Mesenchymal stem cell (in vitro differentiated cells and primary cell): ENCODE measurements at regions not wholly inside any gene's neighbourhood (a gene's known extent, or its start where the extent isn't known, plus 50 kb on each side); places are given as distances from the start of the nearest gene placed in this dataset.
A peak's percentile ranks its signal among the peaks of the same experiment; 100 is the strongest.

Source experiments
- DNase-seq: peaks from one replicate; pipeline ENCODE4 v3.0.0-alpha.2; 2013
- H2AFZ ChIP-seq: one replicate; pipeline ENCODE4 v1.6.1; 2013; ENCODE audit warnings: low read depth, mild to moderate bottlenecking, control low read depth, inconsistent platforms, low read length, moderate library complexity
- H2AK5ac ChIP-seq: 2 replicates; pipeline ENCODE4 v1.6.1; 2013; ENCODE audit warnings: low read length, moderate library complexity, mild to moderate bottlenecking, inconsistent platforms; ENCODE audit not compliant: severe bottlenecking
- H2BK120ac ChIP-seq: one replicate; pipeline ENCODE4 v1.6.1; 2013; ENCODE audit warnings: low read depth, mild to moderate bottlenecking, inconsistent platforms, low read length, moderate library complexity
- H2BK12ac ChIP-seq, 2 experiments: one replicate each; pipeline ENCODE4 v1.6.1; 2013; ENCODE audit warnings: inconsistent platforms in 2 of 2, low read length in 2 of 2, mild to moderate bottlenecking in 2 of 2, moderate library complexity in 2 of 2, control low read depth in 1 of 2
- H2BK15ac ChIP-seq: one replicate; pipeline ENCODE4 v1.6.1; 2013; ENCODE audit warnings: mild to moderate bottlenecking, low read depth, inconsistent platforms; ENCODE audit not compliant: poor library complexity, severe bottlenecking
- H2BK5ac ChIP-seq: 2 replicates; pipeline ENCODE4 v1.6.1; 2013; ENCODE audit warnings: low read depth, mild to moderate bottlenecking, low read length, control low read depth, inconsistent platforms; ENCODE audit not compliant: poor library complexity, severe bottlenecking
- H3K14ac ChIP-seq, 2 experiments: one replicate each; pipeline ENCODE4 v1.6.1; 2013; ENCODE audit warnings: inconsistent platforms in 2 of 2, low read length in 2 of 2, control low read depth in 1 of 2, mild to moderate bottlenecking in 1 of 2, moderate library complexity in 1 of 2
- H3K18ac ChIP-seq, 2 experiments: one replicate each; pipeline ENCODE4 v1.6.1; 2013; ENCODE audit warnings: inconsistent platforms in 2 of 2, low read length in 2 of 2, control low read depth in 1 of 2, low read depth in 1 of 2, mild to moderate bottlenecking in 1 of 2
- H3K23ac ChIP-seq, 2 experiments: one replicate each; pipeline ENCODE4 v1.6.1; 2013; ENCODE audit warnings: inconsistent platforms in 2 of 2, low read length in 2 of 2, mild to moderate bottlenecking in 2 of 2, moderate library complexity in 2 of 2, control low read depth in 1 of 2
- H3K27ac ChIP-seq: 2 replicates; pipeline ENCODE4 v1.5.1; 2013; ENCODE audit warnings: mild to moderate bottlenecking, moderate library complexity, low read length, control low read depth, inconsistent platforms; ENCODE audit not compliant: poor library complexity, severe bottlenecking
- H3K27me3 ChIP-seq, 2 experiments: 2 replicates each; pipeline versions ENCODE4 v1.6.1 to v1.7.0; 2013; ENCODE audit warnings: low read length in 2 of 2, mild to moderate bottlenecking in 2 of 2, moderate library complexity in 2 of 2, control low read depth in 1 of 2, inconsistent platforms in 1 of 2; ENCODE audit not compliant: control insufficient read depth in 1 of 2, insufficient read depth in 1 of 2
- H3K36me3 ChIP-seq, 2 experiments: 2 replicates each; pipeline versions ENCODE4 v1.6.1 to v1.7.0; 2013; ENCODE audit warnings: low read length in 2 of 2, control low read depth in 1 of 2, inconsistent platforms in 1 of 2, low read depth in 1 of 2, mild to moderate bottlenecking in 1 of 2; ENCODE audit not compliant: insufficient read depth in 2 of 2, control insufficient read depth in 1 of 2
- H3K4ac ChIP-seq, 2 experiments: one replicate each; pipeline ENCODE4 v1.6.1; 2013; ENCODE audit warnings: inconsistent platforms in 2 of 2, low read length in 2 of 2, mild to moderate bottlenecking in 2 of 2, moderate library complexity in 2 of 2, control low read depth in 1 of 2, low read depth in 1 of 2
- H3K4me1 ChIP-seq: 2 replicates; pipeline ENCODE4 v1.6.1; 2013; ENCODE audit warnings: low read depth, low read length, control low read depth; ENCODE audit not compliant: control insufficient read depth, insufficient read depth
- H3K4me2 ChIP-seq: 2 replicates; pipeline ENCODE4 v1.6.1; 2013; ENCODE audit warnings: low read length, mild to moderate bottlenecking, inconsistent platforms; ENCODE audit not compliant: poor library complexity, severe bottlenecking
- H3K4me3 ChIP-seq, 2 experiments: 2 replicates each; pipeline versions ENCODE4 v1.5.1 to v1.7.0; 2013; ENCODE audit warnings: low read length in 2 of 2, mild to moderate bottlenecking in 2 of 2, control low read depth in 1 of 2, low read depth in 1 of 2; ENCODE audit not compliant: insufficient read depth in 1 of 2
- H3K79me1 ChIP-seq: replicated peaks from 2 replicates; pipeline ENCODE4 v1.6.1; 2013; ENCODE audit warnings: mild to moderate bottlenecking, control low read depth, low read length, inconsistent platforms; ENCODE audit not compliant: poor library complexity, severe bottlenecking
- H3K9ac ChIP-seq: 2 replicates; pipeline ENCODE4 v1.7.0; 2013; ENCODE audit warnings: mild to moderate bottlenecking, low read length, moderate library complexity
- H3K9me3 ChIP-seq: 2 replicates; pipeline ENCODE4 v1.7.0; 2013; ENCODE audit warnings: mild to moderate bottlenecking, low read length; ENCODE audit not compliant: control insufficient read depth
- H4K8ac ChIP-seq: one replicate; pipeline ENCODE4 v1.6.1; 2013; ENCODE audit warnings: inconsistent platforms, mild to moderate bottlenecking, low read length, moderate library complexity
- H4K91ac ChIP-seq: one replicate; pipeline ENCODE4 v1.6.1; 2013; ENCODE audit warnings: mild to moderate bottlenecking, low read length, inconsistent platforms
- WGBS: methylation state at CpG from one replicate; pipeline ENCODE4 v1.1.7; 2013; ENCODE audit warnings: mixed read lengths; 5-methylcytosine and 5-hydroxymethylcytosine counted together

DNA sequence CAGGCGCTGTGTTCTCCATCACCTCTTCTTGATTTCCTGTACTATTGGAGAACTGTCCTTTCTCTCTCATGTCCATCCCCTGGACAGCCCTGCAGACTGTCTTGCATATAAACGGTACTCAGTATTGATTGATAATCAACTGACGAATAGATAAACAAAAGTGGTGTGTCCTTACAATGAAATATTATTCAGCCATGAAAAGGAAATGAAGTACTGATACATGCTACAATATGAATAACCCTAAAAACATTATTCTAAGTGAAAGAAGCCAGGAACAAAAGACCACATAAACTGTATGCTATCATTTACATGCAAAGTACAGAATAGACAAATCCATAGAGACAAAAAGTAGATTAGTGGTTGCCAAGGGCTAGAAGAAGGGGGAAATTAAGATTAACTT, 77.6 kb downstream of the SDC1 start:
- H3K36me3 ChIP-seq, result no peaks in the 10 kb centered on the region
- no peak overlapping the region for H4K91ac ChIP-seq
- H2AK5ac ChIP-seq, result no peak overlapping the region
- H3K14ac ChIP-seq, result no peak overlapping the region
- DNase-seq, result no peak
- no peak overlapping the region for H2BK120ac ChIP-seq
- no peak overlapping the region for H4K8ac ChIP-seq
- H3K27me3 ChIP-seq, result no peaks in the 10 kb centered on the region
- H2BK5ac ChIP-seq, result no peak overlapping the region
- no peak overlapping the region for H3K4ac ChIP-seq
- peaks cover 13% of the 10 kb centered on the region for H3K4me1 ChIP-seq
- H3K23ac ChIP-seq, result no peak overlapping the region
- H3K9me3 ChIP-seq, result no peaks in the 10 kb centered on the region
- H3K9ac ChIP-seq, result no peak overlapping the region
- H3K27ac ChIP-seq, result no peak overlapping the region
- WGBS, result 100% methylated on average over 1 of the region's 3 CpGs
- no peak overlapping the region for H2BK12ac ChIP-seq
- H3K4me2 ChIP-seq, result no peak overlapping the region
- H3K4me3 ChIP-seq, result no peak overlapping the region
- H2BK15ac ChIP-seq, result no peak overlapping the region
- no peak overlapping the region for H2AFZ ChIP-seq
- no peaks in the 10 kb centered on the region for H3K79me1 ChIP-seq
- H3K18ac ChIP-seq, result no peak overlapping the region

DNA sequence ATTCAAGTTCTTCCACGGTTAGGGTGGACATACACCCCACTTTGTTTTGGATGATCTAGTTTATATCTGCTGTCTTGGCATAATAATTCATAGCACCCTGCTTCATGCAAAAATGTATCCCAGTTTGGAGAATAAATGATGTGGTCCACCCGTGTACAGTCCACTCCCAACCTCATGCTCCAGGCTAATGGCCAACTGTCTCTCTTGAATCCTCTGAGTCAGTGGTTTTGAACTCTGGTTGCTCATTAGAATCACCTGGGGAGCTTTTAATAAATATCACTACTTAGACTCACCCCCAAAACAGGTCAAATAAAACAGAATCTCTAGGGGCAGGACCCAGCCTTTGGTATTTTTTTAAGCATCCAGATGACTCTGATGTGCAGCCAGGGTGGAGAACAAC, 78.5 kb downstream of the SDC1 start:
- H2AK5ac ChIP-seq, result no peak overlapping the region
- DNase-seq, result no peak
- H4K8ac ChIP-seq, result no peak overlapping the region
- no peak overlapping the region for H3K4ac ChIP-seq
- no peak overlapping the region for H3K18ac ChIP-seq
- no peak overlapping the region for H3K9ac ChIP-seq
- H2AFZ ChIP-seq, result no peak overlapping the region
- no peak overlapping the region for H3K4me2 ChIP-seq
- H4K91ac ChIP-seq, result no peak overlapping the region
- no peak overlapping the region for H3K4me3 ChIP-seq
- H2BK5ac ChIP-seq, result no peak overlapping the region
- H3K4me1 ChIP-seq, result peaks cover 17% of the 10 kb centered on the region
- no peak overlapping the region for H2BK12ac ChIP-seq
- no peaks in the 10 kb centered on the region for H3K27me3 ChIP-seq
- no peak overlapping the region for H3K23ac ChIP-seq
- no peak overlapping the region for H2BK120ac ChIP-seq
- H2BK15ac ChIP-seq, result no peak overlapping the region
- no peaks in the 10 kb centered on the region for H3K36me3 ChIP-seq
- H3K9me3 ChIP-seq, result no peaks in the 10 kb centered on the region
- H3K14ac ChIP-seq, result no peak overlapping the region
- no peak overlapping the region for H3K27ac ChIP-seq
- 81% methylated on average over 2 of the region's 2 CpGs for WGBS
- no peaks in the 10 kb centered on the region for H3K79me1 ChIP-seq

DNA sequence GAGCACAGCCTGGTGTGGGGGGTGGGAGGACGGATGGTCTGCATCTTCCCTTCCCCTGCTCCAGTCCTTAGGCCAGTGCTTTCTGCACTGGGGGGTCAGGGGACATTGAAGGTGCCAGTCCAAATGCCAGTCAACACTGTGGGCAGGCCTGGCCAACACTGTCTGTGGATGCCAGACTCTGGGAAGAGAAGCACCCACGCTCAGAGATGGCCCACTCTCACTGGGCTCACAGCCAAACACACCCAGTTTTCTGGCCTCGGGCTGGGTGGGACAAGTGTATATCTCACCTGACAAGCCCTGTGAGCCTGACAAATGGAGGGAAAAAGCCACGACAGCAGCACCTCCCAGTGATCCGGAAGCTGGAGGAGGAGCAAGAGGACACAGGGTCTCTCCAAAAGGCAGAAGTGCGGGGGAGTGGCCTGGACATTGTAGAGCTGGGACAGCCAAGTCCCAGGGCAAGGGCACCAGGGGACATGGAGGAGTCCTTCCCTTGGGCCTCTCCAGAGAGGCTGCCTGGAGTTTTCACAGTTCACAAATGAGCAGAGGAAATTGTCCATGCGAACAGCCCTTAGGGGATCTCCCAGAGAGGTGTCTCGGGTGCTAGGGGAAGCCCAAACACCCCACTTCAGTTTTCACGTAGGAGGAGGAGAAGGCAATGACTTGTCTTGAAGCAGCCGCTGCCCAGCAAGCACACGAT, 79.3 kb downstream of the SDC1 start:
- Histone ChIP-seq H2BK5ac (no peak overlapping the region), H4K91ac (no peak overlapping the region), H3K27ac (no peak overlapping the region), H3K14ac (no peak overlapping the region), H3K4me3 (no peak overlapping the region), H3K4ac (no peak overlapping the region), H3K79me1 (no peaks in the 10 kb centered on the region), H3K27me3 (no peaks in the 10 kb centered on the region), H3K9ac (no peak overlapping the region), H3K18ac (no peak overlapping the region), H2BK12ac (peak overlapping the region in 1 of 2 experiments; percentile 17), H2AK5ac (no peak overlapping the region), H4K8ac (no peak overlapping the region), H2BK15ac (no peak overlapping the region), H2BK120ac (no peak overlapping the region), H3K4me2 (no peak overlapping the region), H2AFZ (no peak overlapping the region), H3K23ac (no peak overlapping the region), H3K4me1 (peaks cover 20% of the 10 kb centered on the region), H3K36me3 (no peaks in the 10 kb centered on the region), H3K9me3 (no peaks in the 10 kb centered on the region)
- DNase-seq, result no peak
- WGBS, result 63% methylated on average over 8 of the region's 11 CpGs

DNA sequence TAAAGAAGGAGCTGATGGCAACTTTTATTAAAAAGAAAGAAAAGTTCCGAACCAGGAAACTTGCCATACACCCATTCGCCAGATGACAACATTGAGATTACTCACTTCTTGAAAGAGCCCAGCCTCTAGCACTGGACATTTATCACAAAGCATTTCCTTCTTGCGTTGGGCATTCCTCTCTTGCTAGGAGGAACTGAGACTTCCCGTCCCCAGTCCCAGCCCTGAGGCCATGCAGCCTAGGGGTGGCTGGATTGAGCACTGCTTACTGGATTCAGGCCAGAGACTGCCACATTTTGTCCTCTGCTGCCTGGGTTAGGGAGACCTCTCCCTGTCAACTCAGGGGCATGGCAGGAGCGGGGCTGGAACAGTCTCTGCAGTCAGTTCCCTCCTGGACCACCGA, 80.1 kb downstream of the SDC1 start:
- no peak overlapping the region for H2BK12ac ChIP-seq

More for the DNA sequence above, 80.1 kb downstream of the SDC1 start:
- Histone ChIP-seq H3K4me3 (no peak overlapping the region), H3K14ac (no peak overlapping the region), H3K23ac (no peak overlapping the region), H3K4ac (no peak overlapping the region), H2AK5ac (no peak overlapping the region), H3K79me1 (no peaks in the 10 kb centered on the region), H3K4me1 (peaks cover 21% of the 10 kb centered on the region), H2BK5ac (no peak overlapping the region), H3K18ac (no peak overlapping the region), H2BK15ac (no peak overlapping the region), H3K9me3 (no peaks in the 10 kb centered on the region), H4K91ac (no peak overlapping the region), H4K8ac (no peak overlapping the region), H2BK120ac (no peak overlapping the region), H3K4me2 (no peak overlapping the region), H2AFZ (no peak overlapping the region), H3K27ac (no peak overlapping the region), H3K27me3 (no peaks in the 10 kb centered on the region), H3K36me3 (no peaks in the 10 kb centered on the region), H3K9ac (no peak overlapping the region)
- WGBS, result 94% methylated on average over 6 of the region's 6 CpGs
- no peak for DNase-seq
